GM12873 (cell line): ENCODE measurements at regions not wholly inside any gene's neighbourhood (a gene's known extent, or its start where the extent isn't known, plus 50 kb on each side); places are given as distances from the start of the nearest gene placed in this dataset.

Experiments used
- TF ChIP-seq, protein P1 (sequence below): IDR thresholded peaks from 2 replicates; pipeline ENCODE4 v1.5.1; 2012; ENCODE audit warnings: low read depth, mild to moderate bottlenecking, moderate library complexity, low read length, control low read depth; ENCODE audit not compliant: insufficient read depth; ENCODE audit errors: missing control alignments

DNA sequence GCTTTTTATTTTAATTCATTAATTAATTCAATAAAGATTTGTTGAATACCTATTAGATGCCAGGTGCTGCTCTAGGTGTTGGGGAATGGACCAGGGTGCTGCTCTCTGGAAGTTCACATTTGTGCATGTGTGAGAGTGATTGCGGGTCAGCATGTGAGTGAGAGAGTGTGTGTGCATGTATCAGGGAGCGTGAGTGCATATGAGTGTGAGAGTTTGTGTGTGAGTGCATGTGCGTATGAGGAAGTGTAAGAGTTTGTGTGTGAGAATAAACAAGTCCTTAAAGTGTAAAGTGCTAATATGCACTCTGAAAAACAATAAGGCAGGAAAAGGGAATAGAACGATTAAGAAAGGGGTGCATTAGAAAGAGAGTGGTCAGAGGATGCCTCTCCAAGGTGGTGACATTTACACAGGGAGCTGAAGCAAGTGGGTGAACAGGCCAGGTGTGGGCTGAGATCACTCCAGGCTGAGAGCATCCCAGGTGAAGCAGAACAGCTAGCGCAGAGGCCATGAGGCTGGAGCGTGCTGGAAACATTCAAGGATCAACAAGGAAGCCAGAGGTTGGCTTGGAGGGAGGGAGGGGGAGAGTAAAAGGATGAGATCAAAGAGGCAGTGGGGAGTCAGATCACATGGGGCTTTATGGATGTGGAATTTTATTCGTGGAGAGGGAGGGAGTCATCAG is 50.5 kb upstream of the SLC1A4 start:
- TF ChIP-seq, protein P1, sequence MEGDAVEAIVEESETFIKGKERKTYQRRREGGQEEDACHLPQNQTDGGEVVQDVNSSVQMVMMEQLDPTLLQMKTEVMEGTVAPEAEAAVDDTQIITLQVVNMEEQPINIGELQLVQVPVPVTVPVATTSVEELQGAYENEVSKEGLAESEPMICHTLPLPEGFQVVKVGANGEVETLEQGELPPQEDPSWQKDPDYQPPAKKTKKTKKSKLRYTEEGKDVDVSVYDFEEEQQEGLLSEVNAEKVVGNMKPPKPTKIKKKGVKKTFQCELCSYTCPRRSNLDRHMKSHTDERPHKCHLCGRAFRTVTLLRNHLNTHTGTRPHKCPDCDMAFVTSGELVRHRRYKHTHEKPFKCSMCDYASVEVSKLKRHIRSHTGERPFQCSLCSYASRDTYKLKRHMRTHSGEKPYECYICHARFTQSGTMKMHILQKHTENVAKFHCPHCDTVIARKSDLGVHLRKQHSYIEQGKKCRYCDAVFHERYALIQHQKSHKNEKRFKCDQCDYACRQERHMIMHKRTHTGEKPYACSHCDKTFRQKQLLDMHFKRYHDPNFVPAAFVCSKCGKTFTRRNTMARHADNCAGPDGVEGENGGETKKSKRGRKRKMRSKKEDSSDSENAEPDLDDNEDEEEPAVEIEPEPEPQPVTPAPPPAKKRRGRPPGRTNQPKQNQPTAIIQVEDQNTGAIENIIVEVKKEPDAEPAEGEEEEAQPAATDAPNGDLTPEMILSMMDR: no peak

DNA sequence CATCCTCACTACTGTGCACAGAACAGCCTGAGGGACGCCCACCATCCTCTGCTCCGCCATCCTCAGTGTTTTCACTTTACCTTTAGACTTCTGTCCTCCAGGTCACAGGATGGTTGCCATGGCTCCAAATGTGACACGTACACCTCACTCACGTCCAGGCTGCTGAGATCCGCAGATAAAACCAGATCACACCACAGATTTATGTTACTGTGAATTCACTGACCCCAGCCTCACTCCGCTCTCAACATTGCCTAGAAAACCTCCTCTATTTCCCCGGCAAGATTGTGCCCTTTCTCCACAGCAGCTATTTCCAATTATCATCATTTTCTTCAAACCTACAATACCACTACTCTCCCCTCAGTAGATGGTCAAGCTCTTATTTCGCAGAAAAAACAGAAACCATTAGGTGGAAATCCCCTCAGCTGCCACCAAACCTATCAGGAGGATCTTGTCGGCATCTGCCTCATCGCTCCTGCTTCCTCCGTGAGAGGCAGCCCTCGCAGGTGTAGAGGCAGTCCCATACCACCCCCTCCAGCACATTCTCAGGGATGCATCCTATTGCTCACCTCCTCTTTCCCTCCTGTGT is 49.8 kb upstream of the SLC1A4 start:
- TF ChIP-seq, protein P1: peak; percentile 38
